GM21723 (cell line): ENCODE measurements at regions not wholly inside any gene's neighbourhood (a gene's known extent, or its start where the extent isn't known, plus 50 kb on each side); places are given as distances from the start of the nearest gene placed in this dataset.
"Not testable (repeated sequence)": the region's sequence is repeated elsewhere in the genome, so short reads cannot be mapped to it uniquely, and the experiment has no call there.

ENCODE experiments used
- ATAC-seq: cut with Tn5 transposase; IDR thresholded peaks from one replicate; pipeline ENCODE4 v1.9.1; 2021; ENCODE audit warnings: mild to moderate bottlenecking, moderate library complexity; ENCODE audit not compliant: unreplicated experiment

- ATAC-seq, result no peak
Measured at GRCh38 chr1:233722212-233722979, 108.5 kb downstream of the KCNK1 start.

- ATAC-seq, result no peak
Measured at GRCh38 chr1:233723387-233723786, 109.5 kb downstream of the KCNK1 start.

GRCh38 chr1:233724131-233724631 lies 110.3 kb downstream of the KCNK1 start:
- not testable (repeated sequence) for ATAC-seq

- no peak for ATAC-seq
Measured at GRCh38 chr1:233725423-233725822, 111.5 kb downstream of the KCNK1 start.

- no peak for ATAC-seq
Measured at GRCh38 chr1:233728721-233729120, 114.8 kb downstream of the KCNK1 start.

- ATAC-seq, result no peak
Measured at GRCh38 chr1:233730380-233730779, 116.5 kb downstream of the KCNK1 start.

GRCh38 chr1:233730809-233731208 lies 116.9 kb downstream of the KCNK1 start:
- no peak for ATAC-seq

- no peak for ATAC-seq
Measured at GRCh38 chr1:233732206-233732605, 118.3 kb downstream of the KCNK1 start.

GRCh38 chr1:233734456-233734855 lies 120.5 kb downstream of the KCNK1 start:
- ATAC-seq, result no peak

GRCh38 chr1:233735331-233735730 lies 121.4 kb downstream of the KCNK1 start:
- ATAC-seq, result no peak

- no peak for ATAC-seq
Measured at GRCh38 chr1:233735847-233736246, 121.9 kb downstream of the KCNK1 start.

- ATAC-seq, result no peak
Measured at GRCh38 chr1:233737341-233737740, 123.4 kb downstream of the KCNK1 start.

GRCh38 chr1:233738396-233738795 lies 124.5 kb downstream of the KCNK1 start:
- no peak for ATAC-seq

GRCh38 chr1:233738850-233739249 lies 124.9 kb downstream of the KCNK1 start:
- no peak for ATAC-seq

GRCh38 chr1:233744779-233745513 lies 131.0 kb downstream of the KCNK1 start:
- ATAC-seq, result no peak

- no peak for ATAC-seq
Measured at GRCh38 chr1:233750139-233750538, 136.2 kb downstream of the KCNK1 start.

- ATAC-seq, result no peak
Measured at GRCh38 chr1:233759665-233760064, 144.8 kb upstream of the SLC35F3 start.

GRCh38 chr1:233764304-233764703 lies 140.2 kb upstream of the SLC35F3 start:
- ATAC-seq, result not testable (repeated sequence)

- ATAC-seq, result no peak
Measured at GRCh38 chr1:233777566-233777965, 126.9 kb upstream of the SLC35F3 start.

- ATAC-seq, result no peak
Measured at GRCh38 chr1:233780049-233780448, 124.4 kb upstream of the SLC35F3 start.

- ATAC-seq, result no peak
Measured at GRCh38 chr1:233782937-233783586, 121.4 kb upstream of the SLC35F3 start.

- ATAC-seq, result no peak
Measured at GRCh38 chr1:233787599-233787998, 116.9 kb upstream of the SLC35F3 start.
